HG03558 (cell line): ENCODE measurements at regions not wholly inside any gene's neighbourhood (a gene's known extent, or its start where the extent isn't known, plus 50 kb on each side); places are given as distances from the start of the nearest gene placed in this dataset.

Experiments
- ATAC-seq: cut with Tn5 transposase; IDR thresholded peaks from one replicate; pipeline ENCODE4 v1.9.1; 2021; ENCODE audit warnings: moderate number of reproducible peaks; ENCODE audit not compliant: unreplicated experiment; ENCODE audit errors: extremely low read depth

- ATAC-seq = no peak
These were observed 235.0 kb downstream of the LOXHD1 start for GRCh38 chr18:46421973-46422551.

DNA sequence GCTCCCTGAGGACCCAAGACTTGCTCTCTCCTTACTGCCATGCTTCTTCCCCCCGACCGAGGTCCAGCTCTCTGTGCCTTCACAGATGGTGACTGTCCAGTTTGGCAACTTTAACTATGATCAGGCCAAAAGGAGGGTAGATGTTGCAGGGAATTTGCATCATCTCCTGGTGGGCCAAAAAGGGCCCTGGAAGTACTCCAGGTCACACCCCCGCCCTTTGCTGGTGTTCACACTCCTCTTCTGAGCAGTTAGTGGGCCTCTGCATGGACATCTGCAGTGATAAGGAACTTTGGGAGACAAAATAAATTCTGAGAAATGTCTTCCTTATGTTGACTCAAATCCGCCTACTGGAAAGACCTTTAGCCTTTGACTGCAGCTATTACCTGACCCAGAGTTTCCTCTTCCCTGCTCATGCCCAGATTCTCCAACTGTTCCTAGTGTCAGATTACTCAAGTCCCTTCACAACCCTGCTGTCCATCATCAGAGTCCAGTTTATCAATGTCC, 234.4 kb downstream of the LOXHD1 start:
- no peak for ATAC-seq

GRCh38 chr18:46423226-46423805, 233.7 kb downstream of the LOXHD1 start:
- no peak for ATAC-seq

GRCh38 chr18:46424898-46425297, 232.1 kb downstream of the LOXHD1 start:
- ATAC-seq = no peak

DNA sequence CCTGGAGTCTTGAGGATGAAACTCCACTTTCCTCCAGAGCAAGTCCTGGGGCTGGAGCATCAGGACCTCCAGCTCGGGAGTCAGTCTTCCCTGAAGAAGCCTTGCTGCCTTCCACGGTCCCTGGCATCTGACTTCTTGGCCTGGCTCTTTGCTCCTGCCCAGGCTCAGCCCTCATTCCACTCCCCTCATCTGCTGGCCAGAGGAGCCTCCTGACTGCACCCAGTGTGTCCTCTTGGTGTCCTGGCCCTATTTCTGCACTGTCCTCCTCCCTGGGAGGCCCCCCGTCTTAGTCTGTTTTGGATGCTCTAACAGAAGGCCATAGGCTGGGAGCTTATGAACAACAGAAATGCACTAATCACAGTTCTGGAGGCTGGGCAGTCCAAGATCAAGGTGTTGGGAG, 231.5 kb downstream of the LOXHD1 start:
- no peak for ATAC-seq

- no peak for ATAC-seq
These were observed 230.9 kb downstream of the LOXHD1 start for GRCh38 chr18:46426021-46426678.

DNA sequence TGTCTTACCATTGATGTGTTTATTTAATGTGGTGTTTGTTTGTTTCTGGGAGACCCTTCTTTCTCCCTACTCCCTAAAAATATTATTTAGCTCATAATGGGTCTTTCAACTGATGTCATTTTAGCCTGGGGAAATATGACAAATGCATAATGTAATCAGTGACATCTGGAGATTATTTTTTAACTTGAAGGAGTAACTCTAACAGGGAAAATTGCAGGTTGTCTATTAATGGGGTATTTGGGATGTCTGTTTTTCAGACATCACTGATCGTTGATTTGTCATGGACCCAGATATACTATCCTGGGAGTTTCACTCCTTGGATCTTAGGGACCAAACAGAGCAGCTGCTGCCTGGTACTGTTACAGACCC, 230.4 kb downstream of the LOXHD1 start:
- no peak for ATAC-seq
